SKM-1 treated with dmso at 0.1 percent for 144 hours (cell line): ENCODE measurements at regions not wholly inside any gene's neighbourhood (a gene's known extent, or its start where the extent isn't known, plus 50 kb on each side); places are given as distances from the start of the nearest gene placed in this dataset.
"Not testable (repeated sequence)": the region's sequence is repeated elsewhere in the genome, so short reads cannot be mapped to it uniquely, and the experiment has no call there.

Experiments used
- DNase-seq: peaks from one replicate; lab custom pipeline; 2025; ENCODE audit not compliant: unreplicated experiment; lab: John Stamatoyannopoulos, UW

DNA sequence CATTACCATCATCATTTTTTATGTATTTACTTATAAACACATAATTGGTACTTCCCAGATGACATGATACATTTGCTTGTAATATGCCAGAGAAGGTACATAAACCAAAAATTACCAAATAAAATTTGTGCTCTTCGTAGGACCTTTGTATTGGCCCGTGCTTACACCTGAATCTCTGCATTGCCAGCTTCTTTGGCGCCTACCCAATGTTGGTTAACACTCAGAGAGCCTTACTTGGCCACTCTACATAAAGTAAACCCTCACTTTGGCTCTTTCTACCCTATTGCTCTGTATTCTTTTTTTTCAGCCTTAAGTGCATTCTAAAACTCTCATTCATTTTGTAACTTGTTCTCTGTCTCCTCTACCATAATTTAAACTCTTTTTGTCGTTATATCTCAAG is 148.1 kb upstream of the ZNF608 start:
- no peak for DNase-seq

DNA sequence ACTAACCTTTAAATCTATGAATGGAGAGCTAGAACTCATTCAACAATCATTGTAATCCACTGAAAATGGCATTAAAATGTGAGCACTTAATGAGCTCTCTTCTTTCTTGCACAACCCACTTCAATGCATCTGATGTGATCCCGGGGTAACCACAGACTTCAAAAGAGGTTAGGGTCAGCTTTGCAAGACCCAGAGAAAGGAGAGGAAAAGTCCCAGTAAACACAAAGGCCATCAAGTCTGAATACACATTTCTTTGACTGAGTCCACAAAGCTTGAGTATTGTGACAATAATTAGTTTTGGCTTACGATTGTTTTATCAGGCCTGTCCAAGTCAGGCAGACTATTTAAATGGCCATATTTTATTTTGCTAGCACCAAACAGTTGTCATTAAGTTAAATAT is 148.8 kb upstream of the ZNF608 start:
- DNase-seq: no peak

DNA sequence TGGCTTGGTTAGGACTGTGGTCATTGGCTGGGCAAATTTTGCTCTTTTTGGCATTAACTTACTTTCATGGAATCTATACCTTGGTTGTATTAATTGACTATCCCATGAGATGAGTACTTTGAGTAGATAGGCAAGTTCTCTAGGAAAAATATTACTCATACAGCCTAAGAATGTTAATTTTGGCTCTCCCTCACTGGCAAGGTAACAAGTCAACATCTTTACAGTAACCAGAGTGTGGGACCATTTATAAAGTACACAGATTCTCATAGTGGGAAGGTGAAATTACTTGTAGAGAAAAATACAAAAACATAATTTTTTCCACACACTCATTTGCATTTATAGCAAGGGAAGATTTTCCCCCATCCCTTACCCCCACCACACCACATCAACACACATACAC is 154.6 kb upstream of the ZNF608 start:
- no peak for DNase-seq

DNA sequence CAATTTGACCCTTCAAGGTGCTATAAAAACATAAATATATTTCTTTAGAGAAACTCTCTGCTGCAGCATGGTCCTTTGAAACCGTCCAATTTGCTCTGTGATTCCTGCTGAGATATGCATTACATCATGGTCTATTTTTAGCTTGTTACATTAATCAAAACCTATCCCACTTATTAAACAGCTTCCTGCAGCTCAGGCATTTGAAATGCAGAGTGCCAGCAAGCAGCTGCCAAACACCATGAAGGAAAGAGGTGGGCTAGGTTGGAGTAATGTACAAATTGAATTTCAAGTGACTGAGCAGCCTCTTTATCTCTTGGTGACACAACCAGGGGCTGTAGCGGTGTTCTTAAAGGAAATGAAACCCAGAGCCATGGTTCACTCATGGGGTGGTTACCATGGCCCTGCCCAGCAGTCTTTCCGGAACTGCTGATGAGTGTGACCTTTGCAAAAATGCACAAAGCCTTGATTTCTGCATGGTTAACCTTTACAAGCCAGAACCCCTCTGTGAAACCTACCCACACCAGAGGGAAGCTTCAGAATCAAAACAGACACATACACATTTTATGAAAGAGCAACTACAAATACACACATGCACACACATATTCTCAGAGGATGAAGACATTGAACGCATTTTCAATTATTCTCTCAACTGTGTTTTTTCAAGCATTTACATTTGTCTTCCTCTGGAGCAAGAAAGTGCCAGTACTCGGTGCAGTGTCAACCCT is 155.8 kb upstream of the ZNF608 start:
- DNase-seq: peak; percentile 83

DNA sequence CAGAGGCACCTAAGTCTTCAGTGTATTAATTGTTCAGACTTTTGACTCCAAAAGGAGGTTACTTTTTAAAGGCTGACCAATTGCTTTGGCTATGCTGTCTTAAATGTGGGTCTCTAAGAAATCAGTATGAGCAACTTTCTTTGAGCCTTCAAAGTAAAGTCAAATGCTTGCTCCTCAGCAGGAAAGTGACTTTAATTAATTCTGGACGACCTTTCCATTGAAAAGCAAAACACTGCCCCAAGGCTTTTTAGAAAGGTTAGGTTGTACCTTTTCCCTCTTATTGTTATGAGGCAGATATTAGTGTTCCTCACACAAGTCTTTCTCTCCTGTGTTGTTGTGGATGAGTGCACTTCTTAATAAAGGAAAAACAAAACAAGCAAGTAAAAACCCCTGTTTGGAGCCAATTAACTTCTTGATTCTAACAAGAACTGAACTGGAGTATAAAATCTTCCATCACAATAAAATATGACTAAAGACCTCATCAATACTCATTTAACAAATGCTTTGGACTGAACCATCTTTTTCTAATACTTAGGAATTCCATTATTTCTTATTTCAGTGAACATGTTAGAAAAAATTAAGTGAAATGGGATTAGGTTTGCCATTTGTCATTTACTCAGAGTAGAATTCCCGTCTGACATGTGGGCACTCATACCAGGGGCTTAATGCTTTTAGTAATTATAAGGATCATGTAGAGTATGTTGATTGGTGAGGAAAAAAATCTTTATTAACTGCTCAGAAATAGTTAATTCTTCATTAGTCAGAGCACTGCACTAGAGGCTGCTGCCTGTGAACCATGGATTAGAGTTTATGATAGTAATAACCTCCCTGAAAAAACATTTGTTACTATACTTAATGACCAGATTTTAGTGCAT is 159.1 kb upstream of the ZNF608 start:
- DNase-seq: no peak

DNA sequence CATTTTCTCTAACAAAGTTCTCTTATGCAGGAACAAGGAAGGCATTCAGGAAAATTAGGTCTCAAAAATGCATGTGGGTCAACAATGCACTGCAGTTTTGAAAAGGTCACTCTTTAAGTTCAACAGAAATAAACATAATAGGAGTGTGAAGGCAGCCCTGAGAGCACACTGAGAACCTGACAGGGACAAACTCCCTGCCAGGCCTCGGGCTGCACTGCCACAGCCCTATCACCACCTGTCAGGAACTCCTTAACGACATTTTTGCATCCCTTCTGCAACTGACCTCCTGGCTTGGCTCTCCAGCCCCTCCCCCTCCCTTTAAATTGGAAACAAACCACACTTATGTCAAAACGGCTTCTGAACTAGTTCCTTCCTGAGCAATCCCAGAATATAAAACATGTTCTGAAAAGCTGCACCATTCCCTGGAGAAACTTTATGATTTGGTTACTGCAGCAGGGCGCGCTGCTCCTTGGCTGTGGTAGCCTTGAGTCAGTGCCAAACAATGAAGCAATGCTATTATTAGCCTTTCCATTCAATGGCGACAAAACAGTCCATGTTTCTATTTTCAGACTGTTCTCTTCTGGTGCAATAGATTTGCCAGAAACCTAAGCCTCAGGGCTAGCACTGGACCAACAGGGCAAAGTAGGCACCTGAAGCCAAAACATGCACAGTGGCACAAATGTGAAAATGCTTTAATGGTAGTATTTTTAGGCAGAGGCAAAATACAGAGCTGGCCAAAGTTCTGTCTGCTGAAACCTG is 160.1 kb upstream of the ZNF608 start:
- DNase-seq: peak; percentile 77

DNA sequence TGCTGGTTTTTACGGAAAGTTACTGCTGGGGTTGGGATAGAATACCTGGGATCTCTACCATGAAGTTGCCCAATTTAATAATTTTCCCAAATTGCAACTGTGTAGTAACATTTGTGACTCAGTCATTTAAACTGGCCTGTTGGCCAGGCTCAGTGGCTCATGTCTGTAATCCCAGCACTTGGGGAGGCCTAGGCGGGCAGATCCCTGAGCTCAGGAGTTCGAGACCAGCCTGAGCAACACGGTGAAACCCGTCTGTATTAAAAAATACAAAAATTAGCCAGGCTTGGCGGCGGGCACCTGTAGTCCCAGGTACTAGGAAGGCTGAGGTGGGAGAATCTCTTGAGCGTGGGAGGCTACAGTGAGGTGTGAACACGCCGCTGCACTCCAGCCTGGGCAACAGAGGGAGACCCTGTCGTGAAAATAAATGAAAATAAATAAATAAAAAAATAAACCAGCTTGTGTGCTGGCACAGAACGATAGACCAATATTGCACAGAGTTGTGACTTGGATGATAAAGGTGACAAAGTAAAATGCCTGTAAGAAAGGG is 160.7 kb upstream of the ZNF608 start:
- DNase-seq: no peak

DNA sequence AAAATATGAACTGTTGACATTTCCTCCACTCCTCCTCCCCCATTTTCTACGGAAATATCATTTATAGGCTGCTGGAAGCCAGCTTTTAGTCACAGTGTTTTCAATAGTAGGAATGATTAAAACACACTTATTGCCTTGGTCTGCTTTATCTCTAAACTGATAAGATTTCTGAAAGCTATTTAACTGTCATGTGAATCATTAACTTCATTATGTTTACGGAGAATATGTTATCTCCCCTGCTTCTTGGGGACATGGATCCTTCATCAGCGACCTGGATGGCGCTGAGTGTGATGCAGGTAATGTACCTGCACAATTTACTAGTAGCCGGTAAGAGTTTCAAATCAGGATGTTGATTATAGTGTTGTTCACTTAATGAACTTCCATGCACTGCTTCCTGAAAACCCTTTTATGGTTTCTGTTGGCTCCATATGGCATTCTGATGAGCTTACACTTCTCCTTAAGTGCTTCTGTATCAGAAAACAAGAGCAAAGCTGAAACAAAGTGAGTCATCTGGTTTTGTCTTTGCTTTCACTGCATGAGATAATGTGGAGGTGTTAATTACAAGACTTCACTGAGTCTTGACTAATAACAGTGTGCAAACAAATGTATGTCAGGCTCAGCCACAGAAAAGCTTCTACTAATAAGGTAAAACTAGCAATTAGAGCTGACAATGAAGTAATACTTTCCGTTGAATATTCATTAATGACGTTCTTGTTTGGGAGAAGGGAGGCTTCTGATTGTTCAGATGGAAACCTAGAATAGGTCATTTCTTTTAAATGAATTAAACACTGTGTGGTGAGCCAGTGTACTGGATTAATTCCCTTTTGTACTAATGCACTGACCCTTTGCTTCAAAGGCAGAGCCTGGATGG is 162.4 kb upstream of the ZNF608 start:
- DNase-seq: no peak

DNA sequence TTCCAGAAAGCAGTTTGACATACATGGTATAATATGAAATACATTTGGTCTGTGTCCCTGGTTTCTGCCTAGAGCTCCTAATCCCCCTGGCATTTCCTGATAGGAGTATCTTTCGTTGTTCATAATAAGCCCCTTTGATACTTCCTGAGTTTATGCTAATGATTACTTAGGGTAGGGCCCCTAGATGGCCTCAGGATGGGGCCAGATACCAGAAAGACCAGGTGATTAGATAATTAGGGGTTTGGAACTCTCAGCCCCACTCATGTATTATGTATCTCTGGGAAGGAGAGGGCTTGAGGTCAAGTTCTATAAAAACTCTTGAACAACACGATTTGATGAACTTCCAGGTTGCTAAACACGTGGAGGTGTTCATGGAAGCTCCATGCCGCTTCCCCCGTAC is 163.3 kb upstream of the ZNF608 start:
- no peak for DNase-seq

DNA sequence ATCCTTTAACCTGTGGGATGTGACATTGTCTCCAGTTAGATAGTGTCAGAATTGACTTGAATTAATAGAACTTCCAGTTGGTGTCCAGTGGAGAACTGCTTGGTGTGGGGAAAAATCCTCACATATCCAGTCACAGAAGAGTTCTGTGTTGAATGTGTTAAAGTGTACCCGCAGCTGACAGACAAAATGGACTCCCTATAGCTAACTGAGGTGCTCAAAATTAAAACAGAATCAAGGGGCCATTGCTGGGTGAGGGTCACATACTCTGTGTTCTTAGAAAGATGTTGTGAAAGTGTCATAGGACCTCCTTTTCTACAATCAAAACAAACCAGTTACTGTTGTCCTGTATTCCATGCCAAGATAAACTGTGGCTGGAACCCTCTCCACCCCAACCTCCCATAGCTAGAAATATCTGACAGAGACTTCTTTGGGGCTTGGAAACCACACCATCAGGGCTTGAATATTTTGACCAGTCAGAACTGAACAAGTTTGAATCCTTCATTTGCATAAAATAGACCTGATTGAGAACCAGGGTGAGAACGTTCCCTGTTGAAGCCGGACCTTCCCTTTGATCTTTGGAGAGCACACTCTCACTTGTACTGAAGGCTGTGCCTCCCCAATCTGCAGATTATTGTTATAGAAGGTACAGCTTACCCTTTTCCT is 164.0 kb upstream of the ZNF608 start:
- DNase-seq: no peak

DNA sequence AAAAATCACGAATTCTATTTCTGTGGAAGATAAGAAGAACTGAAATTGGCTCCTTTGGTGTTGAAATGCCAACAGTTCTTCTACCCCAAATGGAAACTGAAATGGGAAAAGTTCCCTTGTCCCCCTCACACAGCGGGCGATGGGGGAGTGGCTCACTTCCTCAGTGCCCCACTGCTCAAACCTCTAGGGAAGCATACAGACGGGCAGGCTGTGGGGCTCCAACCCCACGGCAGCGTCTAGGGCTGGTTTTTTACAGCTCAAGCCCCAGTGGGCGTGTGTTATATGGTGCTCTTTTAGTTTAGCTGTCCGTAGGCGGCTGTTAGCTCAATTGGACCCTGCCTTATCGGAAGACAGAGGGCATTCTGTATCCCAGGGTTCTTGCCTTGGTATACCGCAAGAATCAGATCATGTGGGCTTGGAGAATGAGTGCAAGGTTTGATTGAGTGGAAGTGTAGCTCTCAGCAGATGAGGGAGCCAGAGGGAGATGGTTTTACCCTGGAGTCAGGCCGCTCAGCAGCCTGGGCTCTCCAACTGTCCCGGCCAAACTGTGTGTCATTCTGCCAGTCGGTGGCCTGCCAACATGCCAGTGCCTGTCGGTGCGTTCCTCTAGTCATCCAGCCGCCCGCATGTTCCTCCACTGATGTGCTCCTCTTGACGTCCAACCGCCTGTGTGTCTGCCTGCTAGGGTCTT is 166.3 kb upstream of the ZNF608 start:
- DNase-seq: no peak

DNA sequence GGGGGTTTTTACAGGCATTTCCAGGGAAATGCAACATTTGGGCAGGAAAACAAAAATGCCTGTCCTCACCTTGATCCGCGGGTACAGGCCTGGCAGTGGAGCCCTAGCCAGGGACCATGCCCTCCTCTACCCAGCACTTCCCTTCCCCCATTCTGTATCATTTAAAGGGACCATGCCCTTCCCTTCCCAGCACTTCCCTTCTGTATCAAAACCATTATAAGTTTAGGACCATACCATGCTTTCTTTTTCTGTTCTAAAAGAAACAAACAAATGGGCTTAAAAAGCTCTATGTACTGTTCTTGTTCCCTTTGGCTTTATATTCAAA is 166.9 kb upstream of the ZNF608 start:
- DNase-seq: no peak

DNA sequence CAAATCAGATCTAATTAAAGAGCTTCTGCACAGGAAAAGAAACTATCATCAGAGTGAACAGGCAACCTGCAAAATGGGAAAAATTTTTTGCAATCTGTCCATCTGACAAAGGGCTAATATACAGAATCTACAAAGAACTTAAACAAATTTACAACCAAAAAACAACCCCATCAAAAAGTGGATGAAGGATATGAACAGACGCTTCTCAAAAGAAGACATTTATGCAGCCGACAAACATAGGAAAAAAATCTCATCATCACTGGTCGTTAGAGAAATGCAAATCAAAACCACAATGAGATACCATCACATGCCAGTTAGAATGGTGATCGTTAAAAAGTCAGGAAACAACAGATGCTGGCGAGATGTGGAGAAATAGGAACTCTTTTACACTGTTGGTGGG is 169.9 kb upstream of the ZNF608 start:
- DNase-seq: not testable (repeated sequence)

DNA sequence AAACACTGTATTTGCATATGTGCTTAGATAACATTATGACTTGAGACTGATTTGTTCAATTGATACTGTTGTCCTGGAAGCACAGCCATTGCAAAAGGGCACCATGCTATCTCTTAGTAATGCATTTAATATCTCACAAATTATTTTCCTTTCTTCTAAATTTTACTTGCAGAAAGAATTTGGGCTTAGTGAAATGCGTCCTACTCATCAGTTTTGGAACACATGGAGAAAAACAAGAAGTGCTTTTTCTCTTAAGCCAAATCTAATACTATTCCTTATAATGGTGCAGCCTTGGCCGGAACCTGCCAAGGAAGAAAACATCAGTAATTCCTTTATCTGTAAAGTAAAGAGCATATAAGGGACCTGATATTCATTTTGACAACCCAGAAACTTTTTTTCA is 172.2 kb upstream of the ZNF608 start:
- no peak for DNase-seq

DNA sequence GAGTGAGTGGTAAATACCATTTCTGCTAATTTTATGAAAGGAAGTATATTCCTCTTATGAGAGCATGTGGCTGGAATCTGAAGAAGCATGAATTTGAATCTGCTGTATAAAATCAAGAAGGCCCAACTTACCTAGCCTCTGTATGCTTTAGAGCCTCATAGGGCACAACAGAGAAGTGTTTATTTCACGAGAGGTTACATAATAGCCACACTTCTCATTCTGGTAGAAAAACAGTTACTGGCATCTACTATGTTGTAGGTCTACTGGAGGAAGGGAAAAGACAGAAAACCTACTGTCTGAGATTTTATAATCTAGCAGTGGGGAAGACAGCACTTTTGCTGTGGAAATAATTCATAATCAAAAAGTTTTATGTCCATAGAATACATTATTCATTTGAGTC is 172.6 kb upstream of the ZNF608 start:
- DNase-seq: peak; percentile 29

DNA sequence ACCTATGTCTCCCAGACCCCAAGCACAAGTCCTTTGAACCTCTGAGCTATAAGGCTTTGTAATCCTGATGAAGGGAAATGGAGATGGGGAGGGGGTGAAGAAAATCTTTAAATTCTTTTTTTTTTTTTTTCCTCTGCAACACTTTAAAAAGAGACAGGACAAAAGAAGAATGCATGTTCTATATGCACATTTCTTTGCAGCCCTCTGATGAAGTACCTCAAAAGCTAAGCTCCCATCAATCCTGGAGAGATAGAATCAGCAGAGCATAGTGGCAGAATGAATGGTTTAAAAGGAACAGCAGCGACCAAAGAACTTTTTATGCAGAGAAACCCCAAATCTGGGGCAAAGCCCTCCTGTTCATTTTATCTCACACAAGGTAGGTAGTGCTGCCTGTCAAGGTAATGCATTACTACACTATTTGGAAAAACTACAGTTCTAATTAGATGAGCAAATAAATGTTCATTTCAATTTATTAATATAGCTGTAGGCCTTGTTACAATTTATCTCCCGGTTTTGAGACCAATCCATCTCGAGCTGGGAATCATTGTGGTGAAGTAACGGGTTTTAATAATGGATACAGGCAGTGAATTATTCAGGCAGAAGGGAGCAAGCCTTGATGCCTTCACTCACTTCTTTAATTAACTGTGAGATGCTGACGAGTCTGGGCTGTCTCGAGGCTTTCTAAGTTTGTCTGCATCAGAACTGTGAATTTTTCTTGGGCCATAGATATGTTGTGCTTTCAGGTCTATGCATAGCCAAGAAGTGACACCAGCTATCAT is 173.5 kb upstream of the ZNF608 start:
- no peak for DNase-seq

DNA sequence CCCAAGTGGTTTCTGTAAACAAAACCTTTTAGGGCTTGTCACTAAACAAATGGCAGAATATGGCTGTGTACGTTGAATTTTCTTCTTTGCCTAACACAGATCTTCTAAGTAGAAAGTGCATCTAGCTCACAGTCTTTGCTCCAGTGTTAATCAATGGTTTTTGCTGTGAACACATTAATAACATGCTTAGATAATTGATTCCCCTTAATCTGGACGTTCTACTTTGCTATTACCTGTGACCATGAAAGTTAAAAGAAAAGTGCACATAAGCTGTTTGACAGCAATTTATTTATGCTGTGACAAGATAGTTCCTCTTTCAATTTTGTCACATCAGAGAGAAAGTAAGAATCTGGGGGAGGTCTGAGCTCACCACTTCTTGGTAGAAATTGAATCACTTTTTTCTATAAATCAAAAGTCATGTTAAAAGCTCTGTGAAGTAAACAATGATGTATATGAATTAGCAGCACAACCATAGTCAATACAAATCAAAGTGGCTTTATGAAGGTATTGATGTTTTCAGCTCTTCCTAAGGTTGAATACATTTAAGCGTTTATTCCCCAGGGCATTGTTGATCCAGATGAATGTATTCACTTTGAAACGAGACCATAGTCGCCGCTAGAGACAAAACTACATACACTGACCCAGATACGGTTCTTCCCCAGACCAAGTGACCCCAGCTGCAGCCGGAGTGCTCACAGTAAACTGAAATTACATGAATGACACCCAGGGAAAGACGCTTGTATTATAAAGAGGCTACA is 174.6 kb upstream of the ZNF608 start:
- DNase-seq: no peak

DNA sequence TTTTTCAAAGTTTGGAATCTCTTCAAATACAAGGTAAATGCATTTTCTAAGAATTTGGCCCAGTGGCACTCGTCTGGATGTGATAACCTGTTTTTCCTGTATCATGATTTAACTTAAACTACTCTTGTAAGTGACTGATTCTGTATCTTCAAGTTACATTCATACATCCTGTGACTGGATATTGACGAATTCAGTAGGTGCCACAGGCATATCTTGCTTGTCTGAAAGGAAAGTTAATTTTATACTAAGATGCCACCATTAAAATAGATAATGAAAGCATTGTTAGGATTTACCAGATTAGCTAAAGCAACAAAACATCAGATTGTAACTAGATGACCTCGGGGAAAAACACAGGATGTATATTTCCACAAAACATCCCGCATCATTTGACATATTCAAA is 175.3 kb upstream of the ZNF608 start:
- DNase-seq: no peak
